Vagina (tissue), 2 donors: ENCODE measurements at regions not wholly inside any gene's neighbourhood (a gene's known extent, or its start where the extent isn't known, plus 50 kb on each side); places are given as distances from the start of the nearest gene placed in this dataset.
A peak's percentile ranks its signal among the peaks of the same experiment; 100 is the strongest.

Experiments
- DNase-seq, 2 donors: peaks; one replicate each; pipeline ENCODE4 v3.0.0-alpha.2; 2017; ENCODE audit errors: extremely low spot score in 2 of 2
- H3K27ac ChIP-seq: fragments of 200-600 bp; sonication (generic); one replicate; pipeline ENCODE4 v1.5.1; 2019
- H3K27me3 ChIP-seq: fragments of 200-600 bp; sonication (generic); one replicate; pipeline ENCODE4 v1.5.1; 2019
- H3K36me3 ChIP-seq, 2 donors: fragments of 200-600 bp; sonication (generic); one replicate each; pipeline ENCODE4 v1.5.1; 2017 to 2019
- H3K4me1 ChIP-seq: fragments of 200-600 bp; sonication (generic); one replicate; pipeline ENCODE4 v1.5.1; 2019
- H3K4me3 ChIP-seq, 2 donors: fragments of 200-600 bp; sonication (generic); 1 replicate in 1 of 2; 2 replicates in 1 of 2; pipeline ENCODE4 v1.5.1; 2016 to 2019
- H3K9me3 ChIP-seq: fragments of 200-600 bp; sonication (generic); one replicate; pipeline ENCODE4 v1.5.1; 2019
- CTCF ChIP-seq, 3 experiments: fragments of 450-650 bp in 2 of 3; fragments of 200-600 bp in 1 of 3; sonication (generic) in 1 of 3; IDR thresholded peaks; one replicate each; pipeline ENCODE4 v1.5.1; 2017 to 2019; ENCODE audit warnings: antibody characterized with exemption in 3 of 3, mild to moderate bottlenecking in 2 of 3, moderate library complexity in 2 of 3
- POLR2A ChIP-seq, 2 donors: fragments of 450-650 bp; IDR thresholded peaks; one replicate each; pipeline ENCODE4 v1.6.1; 2017; ENCODE audit warnings: antibody characterized with exemption in 2 of 2, mild to moderate bottlenecking in 2 of 2, moderate library complexity in 2 of 2
- POLR2AphosphoS5 ChIP-seq, 2 donors: sonication (generic); formaldehyde crosslinking; IDR thresholded peaks; one replicate each; pipeline ENCODE4 v1.9.0; 2017; ENCODE audit warnings: antibody characterized with exemption in 2 of 2, mild to moderate bottlenecking in 2 of 2, low read depth in 1 of 2; ENCODE audit not compliant: insufficient read depth in 1 of 2
- intact Hi-C: fragments of 100-400 bp; cut with DNase I; formaldehyde crosslinking; loops from one replicate; pipeline ENCODE4 v1.15.1; 2023

GRCh38 chr11:92829121-92829520, 140.3 kb upstream of the MTNR1B start:
- no peak for TF ChIP-seq POLR2A (IDR thresholded peaks at IDR 0.05)
- TF ChIP-seq POLR2AphosphoS5 (IDR thresholded peaks at IDR 0.05; ENCODE audit: insufficient read depth in 1 of 2, low read depth in 1 of 2) = no peak
- no peak for TF ChIP-seq CTCF (IDR thresholded peaks at IDR 0.05)

GRCh38 chr11:92829671-92830070, 139.8 kb upstream of the MTNR1B start:
- DNase-seq = no peak
- Histone ChIP-seq H3K9me3 (no peaks in the 10 kb centered on the region), H3K27me3 (no peaks in the 10 kb centered on the region), H3K4me3 (no peak overlapping the region), H3K36me3 (no peaks in the 10 kb centered on the region), H3K4me1 (peaks cover 5% of the 10 kb centered on the region), H3K27ac (no peak overlapping the region)
- no peak for TF ChIP-seq CTCF (IDR thresholded peaks at IDR 0.05)
- no peak for TF ChIP-seq POLR2AphosphoS5 (IDR thresholded peaks at IDR 0.05; ENCODE audit: insufficient read depth in 1 of 2, low read depth in 1 of 2)
- TF ChIP-seq POLR2A (IDR thresholded peaks at IDR 0.05) = no peak
- intact Hi-C loops = no loop called here

More at GRCh38 chr11:92829121-92829520, 140.3 kb upstream of the MTNR1B start:
- Histone ChIP-seq H3K9me3 (no peaks in the 10 kb centered on the region), H3K27ac (no peak overlapping the region), H3K27me3 (no peaks in the 10 kb centered on the region), H3K4me3 (no peak overlapping the region), H3K4me1 (peaks cover 5% of the 10 kb centered on the region), H3K36me3 (no peaks in the 10 kb centered on the region)
- intact Hi-C loops = no loop called here
- no peak for DNase-seq

GRCh38 chr11:92830377-92831155, 138.9 kb upstream of the MTNR1B start:
- TF ChIP-seq CTCF (IDR thresholded peaks at IDR 0.05) (no peak), POLR2AphosphoS5 (IDR thresholded peaks at IDR 0.05; ENCODE audit: insufficient read depth in 1 of 2, low read depth in 1 of 2) (no peak), POLR2A (IDR thresholded peaks at IDR 0.05) (no peak)

GRCh38 chr11:92834296-92835020, 135.0 kb upstream of the MTNR1B start:
- intact Hi-C loops = no loop called here
- no peak overlapping the region for H3K27ac ChIP-seq
- H3K27me3 ChIP-seq = no peaks in the 10 kb centered on the region
- H3K36me3 ChIP-seq = no peaks in the 10 kb centered on the region
- H3K9me3 ChIP-seq = no peaks in the 10 kb centered on the region
- TF ChIP-seq POLR2AphosphoS5 (IDR thresholded peaks at IDR 0.05; ENCODE audit: insufficient read depth in 1 of 2, low read depth in 1 of 2) = no peak
- no peak for TF ChIP-seq POLR2A (IDR thresholded peaks at IDR 0.05)
- no peak for TF ChIP-seq CTCF (IDR thresholded peaks at IDR 0.05)
- no peak overlapping the region for H3K4me3 ChIP-seq
- H3K4me1 ChIP-seq = no peaks in the 10 kb centered on the region
- DNase-seq = no peak

More at GRCh38 chr11:92830377-92831155, 138.9 kb upstream of the MTNR1B start:
- no peak overlapping the region for H3K4me3 ChIP-seq
- H3K27ac ChIP-seq = no peak overlapping the region
- intact Hi-C loops = no loop called here
- peak in 1 of 2 donors; percentile 43 for DNase-seq
- no peaks in the 10 kb centered on the region for H3K9me3 ChIP-seq
- peaks cover 5% of the 10 kb centered on the region for H3K4me1 ChIP-seq
- no peaks in the 10 kb centered on the region for H3K27me3 ChIP-seq
- H3K36me3 ChIP-seq = no peaks in the 10 kb centered on the region

- intact Hi-C loops = no loop called here
These were observed 131.9 kb upstream of the MTNR1B start for GRCh38 chr11:92837595-92837994.

More at GRCh38 chr11:92837595-92837994, 131.9 kb upstream of the MTNR1B start:
- DNase-seq = no peak
- no peaks in the 10 kb centered on the region for H3K36me3 ChIP-seq
- H3K9me3 ChIP-seq = no peaks in the 10 kb centered on the region
- no peak overlapping the region for H3K27ac ChIP-seq
- no peak overlapping the region for H3K4me3 ChIP-seq
- TF ChIP-seq CTCF (IDR thresholded peaks at IDR 0.05) (no peak), POLR2A (IDR thresholded peaks at IDR 0.05) (no peak), POLR2AphosphoS5 (IDR thresholded peaks at IDR 0.05; ENCODE audit: insufficient read depth in 1 of 2, low read depth in 1 of 2) (peak in 1 of 2 donors; percentile 21)
- H3K4me1 ChIP-seq = no peaks in the 10 kb centered on the region
- H3K27me3 ChIP-seq = no peaks in the 10 kb centered on the region
